ENCODE measurements at regions not wholly inside any gene's neighbourhood (a gene's known extent, or its start where the extent isn't known, plus 50 kb on each side); places are given as distances from the start of the nearest gene placed in this dataset.
"Not testable (repeated sequence)": the region's sequence is repeated elsewhere in the genome, so short reads cannot be mapped to it uniquely, and the experiment has no call there.

- no peak overlapping the region for H4K91ac ChIP-seq (ENCODE audit: low read length)
- 84% methylated on average over 6 of the region's 6 CpGs for WGBS
These were observed 87.6 kb upstream of the SGK1 start for GRCh38 chr6:134405386-134406087.

GRCh38 chr6:134403312-134403711 lies 85.4 kb upstream of the SGK1 start:
- not testable (repeated sequence) for H2AK5ac ChIP-seq (ENCODE audit: low read length, severe bottlenecking); H3K18ac ChIP-seq (ENCODE audit: low read depth in 1 of 2, low read length in 2 of 2); H3K27ac ChIP-seq (ENCODE audit: low read length, poor library complexity, severe bottlenecking); H3K27me3 ChIP-seq (ENCODE audit: control insufficient read depth in 1 of 2, insufficient read depth in 1 of 2, low read length in 2 of 2); H2BK5ac ChIP-seq (ENCODE audit: low read depth, low read length, poor library complexity, severe bottlenecking); H3K4me2 ChIP-seq (ENCODE audit: low read length, poor library complexity, severe bottlenecking); H2AFZ ChIP-seq (ENCODE audit: low read depth, low read length); H4K8ac ChIP-seq (ENCODE audit: low read length); H3K4me1 ChIP-seq (ENCODE audit: control insufficient read depth, insufficient read depth, low read depth, low read length); DNase-seq; H2BK15ac ChIP-seq (ENCODE audit: low read depth, poor library complexity, severe bottlenecking); H3K23ac ChIP-seq (ENCODE audit: low read length in 2 of 2); H3K9ac ChIP-seq (ENCODE audit: low read length); H3K4ac ChIP-seq (ENCODE audit: low read depth in 1 of 2, low read length in 2 of 2); H3K14ac ChIP-seq (ENCODE audit: low read length in 2 of 2); H4K91ac ChIP-seq (ENCODE audit: low read length); H3K9me3 ChIP-seq (ENCODE audit: control insufficient read depth, low read length); H3K36me3 ChIP-seq (ENCODE audit: control insufficient read depth in 1 of 2, insufficient read depth in 2 of 2, low read depth in 1 of 2, low read length in 2 of 2); H3K79me1 ChIP-seq (replicated peaks; ENCODE audit: low read length, poor library complexity, severe bottlenecking); H2BK120ac ChIP-seq (ENCODE audit: low read depth, low read length); H2BK12ac ChIP-seq (ENCODE audit: low read length in 2 of 2); H3K4me3 ChIP-seq (ENCODE audit: insufficient read depth in 1 of 2, low read depth in 1 of 2, low read length in 2 of 2)
- WGBS = 97% methylated on average over 9 of the region's 10 CpGs

More at GRCh38 chr6:134405386-134406087, 87.6 kb upstream of the SGK1 start:
- DNase-seq = no peak
- Histone ChIP-seq H3K4ac (ENCODE audit: low read depth in 1 of 2, low read length in 2 of 2) (no peak overlapping the region), H3K9ac (ENCODE audit: low read length) (no peak overlapping the region), H2AFZ (ENCODE audit: low read depth, low read length) (no peak overlapping the region), H3K14ac (ENCODE audit: low read length in 2 of 2) (no peak overlapping the region), H3K4me2 (ENCODE audit: low read length, poor library complexity, severe bottlenecking) (no peak overlapping the region), H3K4me3 (ENCODE audit: insufficient read depth in 1 of 2, low read depth in 1 of 2, low read length in 2 of 2) (no peak overlapping the region), H4K8ac (ENCODE audit: low read length) (no peak overlapping the region), H2BK120ac (ENCODE audit: low read depth, low read length) (no peak overlapping the region), H3K4me1 (ENCODE audit: control insufficient read depth, insufficient read depth, low read depth, low read length) (no peaks in the 10 kb centered on the region), H3K79me1 (replicated peaks; ENCODE audit: low read length, poor library complexity, severe bottlenecking) (no peaks in the 10 kb centered on the region), H3K23ac (ENCODE audit: low read length in 2 of 2) (no peak overlapping the region), H3K27ac (ENCODE audit: low read length, poor library complexity, severe bottlenecking) (no peak overlapping the region), H2BK5ac (ENCODE audit: low read depth, low read length, poor library complexity, severe bottlenecking) (no peak overlapping the region), H3K36me3 (ENCODE audit: control insufficient read depth in 1 of 2, insufficient read depth in 2 of 2, low read depth in 1 of 2, low read length in 2 of 2) (no peaks in the 10 kb centered on the region), H2BK15ac (ENCODE audit: low read depth, poor library complexity, severe bottlenecking) (no peak overlapping the region), H2BK12ac (ENCODE audit: low read length in 2 of 2) (no peak overlapping the region), H3K18ac (ENCODE audit: low read depth in 1 of 2, low read length in 2 of 2) (no peak overlapping the region), H2AK5ac (ENCODE audit: low read length, severe bottlenecking) (no peak overlapping the region), H3K9me3 (ENCODE audit: control insufficient read depth, low read length) (no peaks in the 10 kb centered on the region), H3K27me3 (ENCODE audit: control insufficient read depth in 1 of 2, insufficient read depth in 1 of 2, low read length in 2 of 2) (no peaks in the 10 kb centered on the region)

GRCh38 chr6:134402372-134402984 lies 84.6 kb upstream of the SGK1 start:
- no peak overlapping the region for H2AK5ac ChIP-seq (ENCODE audit: low read length, severe bottlenecking)

GRCh38 chr6:134400941-134401340 lies 83.0 kb upstream of the SGK1 start:
- H3K9ac ChIP-seq (ENCODE audit: low read length) = no peak overlapping the region

More at GRCh38 chr6:134402372-134402984, 84.6 kb upstream of the SGK1 start:
- WGBS = 91% methylated on average over 2 of the region's 2 CpGs
- no peak overlapping the region for H3K18ac ChIP-seq (ENCODE audit: low read depth in 1 of 2, low read length in 2 of 2)
- no peak overlapping the region for H2BK120ac ChIP-seq (ENCODE audit: low read depth, low read length)
- H3K4me1 ChIP-seq (ENCODE audit: control insufficient read depth, insufficient read depth, low read depth, low read length) = no peaks in the 10 kb centered on the region
- no peaks in the 10 kb centered on the region for H3K9me3 ChIP-seq (ENCODE audit: control insufficient read depth, low read length)
- H2BK5ac ChIP-seq (ENCODE audit: low read depth, low read length, poor library complexity, severe bottlenecking) = no peak overlapping the region
- H3K14ac ChIP-seq (ENCODE audit: low read length in 2 of 2) = no peak overlapping the region
- H3K4me2 ChIP-seq (ENCODE audit: low read length, poor library complexity, severe bottlenecking) = no peak overlapping the region
- no peaks in the 10 kb centered on the region for H3K36me3 ChIP-seq (ENCODE audit: control insufficient read depth in 1 of 2, insufficient read depth in 2 of 2, low read depth in 1 of 2, low read length in 2 of 2)
- no peaks in the 10 kb centered on the region for H3K79me1 ChIP-seq (replicated peaks; ENCODE audit: low read length, poor library complexity, severe bottlenecking)
- no peak overlapping the region for H4K8ac ChIP-seq (ENCODE audit: low read length)
- H2BK12ac ChIP-seq (ENCODE audit: low read length in 2 of 2) = no peak overlapping the region
- no peak overlapping the region for H2BK15ac ChIP-seq (ENCODE audit: low read depth, poor library complexity, severe bottlenecking)
- DNase-seq = no peak
- H3K4me3 ChIP-seq (ENCODE audit: insufficient read depth in 1 of 2, low read depth in 1 of 2, low read length in 2 of 2) = no peak overlapping the region
- H2AFZ ChIP-seq (ENCODE audit: low read depth, low read length) = no peak overlapping the region
- H4K91ac ChIP-seq (ENCODE audit: low read length) = no peak overlapping the region
- no peak overlapping the region for H3K23ac ChIP-seq (ENCODE audit: low read length in 2 of 2)
- no peak overlapping the region for H3K27ac ChIP-seq (ENCODE audit: low read length, poor library complexity, severe bottlenecking)
- H3K27me3 ChIP-seq (ENCODE audit: control insufficient read depth in 1 of 2, insufficient read depth in 1 of 2, low read length in 2 of 2) = no peaks in the 10 kb centered on the region
- no peak overlapping the region for H3K4ac ChIP-seq (ENCODE audit: low read depth in 1 of 2, low read length in 2 of 2)
- H3K9ac ChIP-seq (ENCODE audit: low read length) = no peak overlapping the region

More at GRCh38 chr6:134400941-134401340, 83.0 kb upstream of the SGK1 start:
- Histone ChIP-seq H2BK5ac (ENCODE audit: low read depth, low read length, poor library complexity, severe bottlenecking) (no peak overlapping the region), H3K36me3 (ENCODE audit: control insufficient read depth in 1 of 2, insufficient read depth in 2 of 2, low read depth in 1 of 2, low read length in 2 of 2) (no peaks in the 10 kb centered on the region), H2BK15ac (ENCODE audit: low read depth, poor library complexity, severe bottlenecking) (no peak overlapping the region), H4K91ac (ENCODE audit: low read length) (no peak overlapping the region), H3K27ac (ENCODE audit: low read length, poor library complexity, severe bottlenecking) (no peak overlapping the region), H3K14ac (ENCODE audit: low read length in 2 of 2) (peak overlapping the region in 1 of 2 experiments; percentile 25), H2BK12ac (ENCODE audit: low read length in 2 of 2) (no peak overlapping the region), H3K27me3 (ENCODE audit: control insufficient read depth in 1 of 2, insufficient read depth in 1 of 2, low read length in 2 of 2) (no peaks in the 10 kb centered on the region), H3K23ac (ENCODE audit: low read length in 2 of 2) (no peak overlapping the region), H3K4me3 (ENCODE audit: insufficient read depth in 1 of 2, low read depth in 1 of 2, low read length in 2 of 2) (no peak overlapping the region), H2AFZ (ENCODE audit: low read depth, low read length) (no peak overlapping the region), H3K79me1 (replicated peaks; ENCODE audit: low read length, poor library complexity, severe bottlenecking) (no peaks in the 10 kb centered on the region), H3K4ac (ENCODE audit: low read depth in 1 of 2, low read length in 2 of 2) (no peak overlapping the region), H4K8ac (ENCODE audit: low read length) (no peak overlapping the region), H3K9me3 (ENCODE audit: control insufficient read depth, low read length) (no peaks in the 10 kb centered on the region), H2BK120ac (ENCODE audit: low read depth, low read length) (no peak overlapping the region), H3K4me2 (ENCODE audit: low read length, poor library complexity, severe bottlenecking) (no peak overlapping the region), H3K18ac (ENCODE audit: low read depth in 1 of 2, low read length in 2 of 2) (no peak overlapping the region), H2AK5ac (ENCODE audit: low read length, severe bottlenecking) (peak overlapping the region; percentile 67), H3K4me1 (ENCODE audit: control insufficient read depth, insufficient read depth, low read depth, low read length) (no peaks in the 10 kb centered on the region)
- 75% methylated on average over 2 of the region's 2 CpGs for WGBS
- no peak for DNase-seq

Measured in mesenchymal stem cell (in vitro differentiated cells and primary cell).